ENCODE measurements at regions not wholly inside any gene's neighbourhood (a gene's known extent, or its start where the extent isn't known, plus 50 kb on each side); places are given as distances from the start of the nearest gene placed in this dataset.

DNA sequence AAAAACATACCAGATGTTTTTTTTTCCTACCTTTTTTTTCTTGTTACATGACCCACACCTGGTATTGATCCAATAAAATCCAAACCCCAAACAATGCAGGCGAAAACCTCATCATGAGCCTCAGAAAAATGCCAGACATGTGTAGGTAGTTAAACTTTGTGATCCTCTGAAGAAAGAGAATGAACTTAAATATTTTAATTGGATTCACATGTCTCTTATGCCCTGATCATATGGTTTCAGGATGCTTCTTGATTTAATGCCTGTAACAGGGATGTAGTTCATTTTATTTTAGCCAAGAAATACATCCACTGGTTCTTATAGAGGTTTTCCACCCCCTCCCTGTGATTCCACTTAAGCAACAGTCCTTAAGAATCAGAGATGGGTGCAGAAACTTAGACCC, 451.6 kb downstream of the TYW1 start:
- TF ChIP-seq CTCF (IDR thresholded peaks at IDR 0.05), result no peak

DNA sequence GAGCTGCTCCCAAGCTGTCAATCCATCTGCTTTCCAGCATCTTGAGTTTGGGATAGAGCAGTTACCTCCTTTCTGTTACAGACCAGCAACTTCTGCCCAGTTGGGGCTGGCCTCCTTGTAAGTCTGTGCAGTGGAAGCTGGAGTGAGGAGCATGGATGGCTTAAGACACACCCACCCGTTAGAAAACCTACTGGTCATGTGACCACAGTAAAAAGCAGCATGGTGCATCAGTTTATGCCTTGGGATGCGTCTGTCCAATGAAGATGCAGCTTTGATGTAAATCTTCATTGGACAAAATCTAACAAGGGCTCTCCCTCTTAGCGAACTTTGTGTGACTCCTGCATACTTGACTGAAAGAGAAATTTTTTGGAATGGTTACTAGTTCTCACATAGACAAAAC, 453.5 kb downstream of the TYW1 start:
- TF ChIP-seq CTCF (IDR thresholded peaks at IDR 0.05), result no peak

DNA sequence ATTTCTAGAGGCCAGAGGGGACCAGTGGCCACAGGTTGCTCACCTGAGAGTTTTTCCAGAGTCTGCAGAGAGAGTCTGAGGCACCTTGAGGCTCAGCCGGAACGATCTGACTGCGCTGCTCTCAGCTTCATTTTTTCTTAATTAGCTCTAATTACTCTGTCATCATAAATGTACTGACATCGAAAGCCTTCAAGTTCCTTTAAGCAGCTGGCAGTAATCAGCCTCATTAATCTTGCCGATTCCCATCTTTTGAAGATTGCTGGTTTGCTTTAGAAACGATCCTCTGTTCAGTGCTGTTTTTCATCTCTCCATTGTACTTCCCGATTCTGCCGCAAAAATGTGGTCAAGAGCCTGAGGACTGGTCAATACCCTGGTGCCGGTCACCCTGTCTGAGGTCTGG, 454.7 kb downstream of the TYW1 start:
- TF ChIP-seq CTCF (IDR thresholded peaks at IDR 0.05), result no peak

DNA sequence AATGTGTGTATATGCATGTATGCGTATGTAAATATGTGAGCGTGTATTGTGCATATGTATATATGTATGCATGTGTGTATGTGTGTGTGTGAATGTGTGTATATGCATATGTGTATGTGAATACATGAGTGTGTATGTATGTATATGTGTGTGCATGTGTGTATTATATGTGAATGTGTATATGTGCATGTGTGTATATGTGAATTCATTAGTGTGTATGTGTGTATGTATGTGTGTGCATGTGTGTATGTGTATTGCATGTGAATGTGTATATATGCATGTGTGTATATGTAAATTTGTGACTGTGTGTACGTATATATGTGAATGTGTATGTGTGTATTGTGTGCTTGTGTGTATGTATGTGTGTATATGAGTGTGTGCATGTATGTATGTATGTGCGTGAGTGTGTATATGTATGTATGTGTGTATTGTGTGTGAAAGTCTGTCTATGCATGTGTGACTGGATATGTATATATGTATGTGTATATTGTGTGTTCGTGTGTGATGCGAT, 455.9 kb downstream of the TYW1 start:
- TF ChIP-seq CTCF (IDR thresholded peaks at IDR 0.05), result no peak

- no peak for TF ChIP-seq CTCF (IDR thresholded peaks at IDR 0.05)
These were observed 457.1 kb downstream of the TYW1 start for GRCh38 chr7:67453580-67454380.

DNA sequence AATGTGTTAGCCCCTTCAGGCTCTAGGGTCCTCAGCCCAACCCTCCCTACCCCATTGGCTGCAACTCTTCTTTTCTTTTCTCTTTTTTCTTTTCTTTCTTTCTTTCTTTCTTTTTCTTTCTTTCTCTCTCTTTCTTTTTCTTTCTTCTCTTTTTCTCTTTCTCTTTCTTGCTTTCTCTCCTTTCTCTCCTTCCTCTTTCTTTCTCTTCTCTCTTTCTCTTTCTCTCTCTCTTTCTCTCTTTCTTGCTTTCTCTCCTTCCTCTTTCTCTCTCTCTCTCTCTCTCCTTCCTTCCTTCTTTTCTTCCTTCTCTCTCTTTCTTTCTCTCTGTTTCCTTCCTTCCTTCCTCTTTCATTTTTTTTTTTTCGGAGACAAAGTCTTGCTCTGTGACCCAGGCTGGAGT, 458.9 kb downstream of the TYW1 start:
- TF ChIP-seq CTCF (IDR thresholded peaks at IDR 0.05), result no peak

DNA sequence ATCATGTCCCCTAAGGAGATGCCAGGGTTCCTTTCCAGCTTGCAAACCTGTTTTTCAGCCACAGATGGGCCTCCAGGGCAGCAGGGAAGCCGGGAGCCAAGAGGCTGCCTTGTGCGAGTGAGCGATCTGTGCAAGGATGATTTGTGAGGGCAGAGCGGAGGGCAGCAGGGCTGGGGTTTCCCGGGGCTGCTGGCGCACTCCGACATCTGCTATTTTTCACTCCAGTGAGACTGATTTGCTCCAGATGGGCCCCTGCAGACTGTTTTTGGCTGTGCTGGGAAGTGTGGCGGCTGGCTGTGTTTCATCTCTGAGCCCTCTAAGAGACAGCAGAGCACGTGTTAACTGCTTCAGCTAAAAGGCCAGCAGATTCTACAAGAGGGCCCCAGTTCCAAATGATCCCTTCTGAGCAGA, 466.2 kb downstream of the TYW1 start:
- TF ChIP-seq CTCF (IDR thresholded peaks at IDR 0.05), result no peak
